HG02973 (cell line): ENCODE measurements at regions not wholly inside any gene's neighbourhood (a gene's known extent, or its start where the extent isn't known, plus 50 kb on each side); places are given as distances from the start of the nearest gene placed in this dataset.
"Not testable (repeated sequence)": the region's sequence is repeated elsewhere in the genome, so short reads cannot be mapped to it uniquely, and the experiment has no call there.

Source experiments
- ATAC-seq: cut with Tn5 transposase; IDR thresholded peaks from one replicate; pipeline ENCODE4 v1.9.1; 2021; ENCODE audit warnings: moderate library complexity; ENCODE audit not compliant: unreplicated experiment

- no peak for ATAC-seq
Measured at GRCh38 chr17:37859451-37859850, 64.8 kb upstream of the TBC1D3K start.

GRCh38 chr17:37858391-37858790 is 65.8 kb upstream of the TBC1D3K start:
- ATAC-seq: not testable (repeated sequence)

- ATAC-seq: no peak
Measured at GRCh38 chr17:37856245-37856644, 68.0 kb upstream of the TBC1D3K start.

- no peak for ATAC-seq
Measured at GRCh38 chr17:37849617-37849972, 74.6 kb upstream of the TBC1D3K start.

GRCh38 chr17:37848690-37849616 is 75.3 kb upstream of the TBC1D3K start:
- ATAC-seq: peak; percentile 57

- no peak for ATAC-seq
Measured at GRCh38 chr17:37847811-37848331, 76.3 kb upstream of the TBC1D3K start.

GRCh38 chr17:37847102-37847501 is 77.1 kb upstream of the TBC1D3K start:
- ATAC-seq: no peak

- ATAC-seq: no peak
Measured at GRCh38 chr17:37844977-37845293, 79.3 kb upstream of the TBC1D3K start.

- ATAC-seq: no peak
Measured at GRCh38 chr17:37844158-37844976, 79.8 kb upstream of the TBC1D3K start.

GRCh38 chr17:37842401-37842800 is 81.8 kb upstream of the TBC1D3K start:
- ATAC-seq: no peak

- no peak for ATAC-seq
Measured at GRCh38 chr17:37841232-37841631, 83.0 kb upstream of the TBC1D3K start.

- no peak for ATAC-seq
Measured at GRCh38 chr17:37840576-37840975, 83.6 kb upstream of the TBC1D3K start.

GRCh38 chr17:37839196-37839978 is 84.8 kb upstream of the TBC1D3K start:
- no peak for ATAC-seq

GRCh38 chr17:37838276-37838675 is 85.9 kb upstream of the TBC1D3K start:
- ATAC-seq: no peak

GRCh38 chr17:37836593-37836992 is 87.6 kb upstream of the TBC1D3K start:
- ATAC-seq: no peak

- no peak for ATAC-seq
Measured at GRCh38 chr17:37834168-37834567, 89.3 kb upstream of the HNF1B start.

- ATAC-seq: no peak
Measured at GRCh38 chr17:37833237-37833859, 88.5 kb upstream of the HNF1B start.

GRCh38 chr17:37831986-37832385 is 87.1 kb upstream of the HNF1B start:
- ATAC-seq: no peak

GRCh38 chr17:37831492-37831891 is 86.6 kb upstream of the HNF1B start:
- ATAC-seq: no peak

GRCh38 chr17:37830151-37830993 is 85.5 kb upstream of the HNF1B start:
- ATAC-seq: no peak
